Stimulated activated CD8-positive, alpha-beta memory T cell treated with anti-CD3 and anti-CD28 coated beads, Interleukin-12 subunit alpha, Interleukin-12 subunit beta, amount 100 ng/mL, for 1 hour (primary cell): ENCODE measurements at regions not wholly inside any gene's neighbourhood (a gene's known extent, or its start where the extent isn't known, plus 50 kb on each side); places are given as distances from the start of the nearest gene placed in this dataset.

Experiments
- DNase-seq: peaks from one replicate; pipeline ENCODE4 v3.0.0-alpha.2; 2020; ENCODE audit warnings: low read depth

- no peak for DNase-seq
Measured at GRCh38 chr14:101193845-101194372, 290.4 kb upstream of the RTL1 start.

- DNase-seq = no peak
Measured at GRCh38 chr14:101194373-101195308, 291.1 kb upstream of the RTL1 start.

GRCh38 chr14:101195309-101195901 is 291.9 kb upstream of the RTL1 start:
- DNase-seq = no peak

- DNase-seq = no peak
Measured at GRCh38 chr14:101196051-101196712, 292.7 kb upstream of the RTL1 start.

GRCh38 chr14:101196795-101197590 is 293.5 kb upstream of the RTL1 start:
- no peak for DNase-seq

- no peak for DNase-seq
Measured at GRCh38 chr14:101197595-101198397, 294.3 kb upstream of the RTL1 start.

- DNase-seq = no peak
Measured at GRCh38 chr14:101198398-101199027, 295.0 kb upstream of the RTL1 start.

GRCh38 chr14:101199028-101199770 is 295.7 kb upstream of the RTL1 start:
- no peak for DNase-seq

- no peak for DNase-seq
Measured at GRCh38 chr14:101200008-101200649, 296.6 kb upstream of the RTL1 start.

- no peak for DNase-seq
Measured at GRCh38 chr14:101200650-101201516, 297.4 kb upstream of the RTL1 start.

GRCh38 chr14:101201535-101202151 is 298.1 kb upstream of the RTL1 start:
- no peak for DNase-seq

- no peak for DNase-seq
Measured at GRCh38 chr14:101202627-101203404, 299.3 kb upstream of the RTL1 start.

GRCh38 chr14:101206556-101206955 is 303.0 kb upstream of the RTL1 start:
- no peak for DNase-seq

GRCh38 chr14:101207041-101207440 is 303.5 kb upstream of the RTL1 start:
- DNase-seq = no peak

GRCh38 chr14:101207897-101208296 is 304.4 kb upstream of the RTL1 start:
- DNase-seq = no peak

GRCh38 chr14:101209594-101209993 is 306.1 kb upstream of the RTL1 start:
- DNase-seq = no peak

- no peak for DNase-seq
Measured at GRCh38 chr14:101215266-101215665, 311.7 kb upstream of the RTL1 start.
